Stimulated activated CD4-positive, alpha-beta T cell treated with anti-CD3 and anti-CD28 coated beads, Interleukin-2, amount 100 ng/mL, for 24 hours (primary cell): ENCODE measurements at regions not wholly inside any gene's neighbourhood (a gene's known extent, or its start where the extent isn't known, plus 50 kb on each side); places are given as distances from the start of the nearest gene placed in this dataset.

Source experiments
- DNase-seq, 2 donors: peaks; one replicate each; pipeline ENCODE4 v3.0.0-alpha.2; 2020

DNA sequence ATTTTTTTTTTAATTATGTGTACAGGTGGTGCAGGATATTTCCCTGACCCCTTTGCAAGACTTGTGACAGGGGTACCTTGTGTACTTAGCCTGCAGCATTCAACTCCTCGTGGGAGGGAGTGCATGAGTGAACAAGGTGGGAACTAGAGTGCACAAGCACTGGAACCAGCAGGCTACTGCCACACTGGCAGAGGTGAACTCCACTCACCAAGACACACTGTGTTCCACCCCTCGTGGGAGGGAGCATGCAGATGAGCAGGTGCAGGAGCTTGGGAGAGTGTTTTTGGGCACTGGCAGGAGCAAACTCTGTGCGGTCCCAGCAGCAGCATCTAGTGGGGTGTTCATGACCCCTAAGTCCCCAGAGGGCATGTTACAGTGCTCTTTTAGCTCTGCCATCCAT is 282.7 kb upstream of the PLET1 start:
- no peak for DNase-seq

DNA sequence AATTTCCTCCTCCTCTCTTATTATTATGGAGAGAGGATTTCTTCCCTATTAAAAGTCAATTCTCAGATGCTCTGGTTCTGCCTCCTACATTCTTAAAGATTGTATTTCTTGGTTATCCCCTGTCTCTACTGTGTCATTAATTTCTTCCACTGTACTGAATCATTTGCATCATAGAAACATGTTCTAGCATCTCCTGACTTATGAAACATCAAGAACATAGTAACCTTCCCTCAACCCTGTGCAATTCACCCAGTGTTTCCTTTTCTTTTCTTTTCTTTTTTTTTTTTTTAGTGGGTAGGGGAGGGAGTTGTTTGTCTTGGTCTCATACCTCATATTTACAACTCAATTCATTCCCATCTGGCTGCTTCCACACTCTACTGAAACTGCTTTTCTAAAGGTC is 288.0 kb upstream of the PLET1 start:
- no peak for DNase-seq

GRCh38 chr11:112553205-112553731 is 292.6 kb upstream of the PLET1 start:
- no peak for DNase-seq

DNA sequence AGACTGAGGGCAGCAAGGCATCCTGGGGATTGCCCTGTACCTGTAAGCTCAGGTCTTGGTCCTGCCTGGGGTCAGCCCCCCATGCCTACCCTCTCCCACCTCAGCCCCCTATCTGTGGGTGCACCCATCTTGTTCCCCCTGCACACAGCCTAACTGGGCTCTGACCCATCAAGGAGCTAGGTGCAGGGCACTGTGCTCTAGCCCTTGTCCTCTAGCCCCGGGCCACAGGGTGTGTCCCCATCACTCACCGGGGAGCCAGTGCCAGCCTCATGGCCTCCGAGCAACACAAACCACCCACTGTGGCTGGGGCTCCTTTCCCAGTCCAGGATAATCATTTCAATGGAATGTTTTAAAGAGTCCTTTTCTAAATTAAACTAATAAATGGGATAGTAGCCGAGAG is 293.9 kb upstream of the PLET1 start:
- DNase-seq: no peak

DNA sequence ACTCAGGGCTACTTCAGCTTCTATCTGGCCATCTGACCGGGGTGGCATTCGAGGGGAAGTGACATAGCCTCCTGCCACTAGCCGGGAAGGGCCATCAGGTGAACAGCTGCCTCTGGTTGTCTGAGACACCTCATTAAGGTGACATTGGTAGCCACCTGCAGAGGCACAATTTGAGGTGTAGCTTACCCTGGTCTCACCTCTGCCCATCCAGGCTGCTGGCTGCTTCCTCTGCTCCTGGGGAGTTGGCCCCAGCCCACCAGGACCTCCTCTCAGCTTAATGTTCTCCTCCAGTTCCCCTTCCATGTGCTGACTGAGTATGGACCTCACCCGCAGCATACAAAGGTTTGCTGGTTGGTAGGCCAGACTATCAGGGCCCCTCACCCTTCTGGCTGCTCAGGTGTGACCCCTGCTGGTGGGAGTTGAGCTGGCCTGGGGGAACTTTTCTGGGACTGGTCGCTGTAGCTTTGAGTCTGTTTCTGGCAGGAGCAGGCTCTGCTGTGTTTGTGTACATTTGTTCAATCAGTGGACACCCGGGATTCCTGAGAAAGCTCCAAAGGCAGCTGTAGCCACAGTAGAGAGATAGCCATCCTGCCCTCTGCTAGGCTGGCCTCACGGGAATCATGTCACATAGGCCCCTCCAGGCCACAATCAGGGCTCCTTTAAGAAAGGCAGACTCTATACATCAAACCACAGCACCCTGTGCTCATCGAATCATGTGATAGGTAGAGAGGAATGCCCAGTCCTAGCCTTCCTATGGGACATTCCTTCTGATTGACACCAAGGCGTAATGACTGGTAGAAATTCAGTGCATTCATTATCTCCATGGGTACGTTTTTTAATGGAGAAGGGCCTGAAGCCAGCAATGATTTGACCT is 295.1 kb upstream of the PLET1 start:
- peak; percentile 78 to 80 for DNase-seq

DNA sequence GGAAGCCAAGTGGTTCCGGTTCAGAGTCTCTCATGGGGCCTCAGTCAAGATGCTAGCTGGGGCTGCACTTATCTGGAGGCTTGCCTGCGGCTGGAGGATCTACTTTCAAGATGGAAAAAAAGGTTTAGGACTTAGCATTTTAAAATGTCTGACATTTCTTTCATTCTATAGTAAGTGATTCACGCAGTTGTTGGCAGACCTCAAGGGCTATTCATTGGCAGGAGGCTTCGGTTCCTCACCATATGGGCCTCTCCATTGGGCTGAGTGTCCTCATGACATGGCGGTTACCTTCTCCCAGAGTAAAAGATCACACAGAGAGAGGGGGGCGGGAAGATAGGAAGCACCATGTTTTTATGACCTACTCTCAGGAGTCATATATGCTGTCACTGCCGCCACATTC is 298.0 kb upstream of the PLET1 start:
- no peak for DNase-seq

- DNase-seq: no peak
Observed at GRCh38 chr11:112563808-112564207, 303.1 kb upstream of the PLET1 start.

DNA sequence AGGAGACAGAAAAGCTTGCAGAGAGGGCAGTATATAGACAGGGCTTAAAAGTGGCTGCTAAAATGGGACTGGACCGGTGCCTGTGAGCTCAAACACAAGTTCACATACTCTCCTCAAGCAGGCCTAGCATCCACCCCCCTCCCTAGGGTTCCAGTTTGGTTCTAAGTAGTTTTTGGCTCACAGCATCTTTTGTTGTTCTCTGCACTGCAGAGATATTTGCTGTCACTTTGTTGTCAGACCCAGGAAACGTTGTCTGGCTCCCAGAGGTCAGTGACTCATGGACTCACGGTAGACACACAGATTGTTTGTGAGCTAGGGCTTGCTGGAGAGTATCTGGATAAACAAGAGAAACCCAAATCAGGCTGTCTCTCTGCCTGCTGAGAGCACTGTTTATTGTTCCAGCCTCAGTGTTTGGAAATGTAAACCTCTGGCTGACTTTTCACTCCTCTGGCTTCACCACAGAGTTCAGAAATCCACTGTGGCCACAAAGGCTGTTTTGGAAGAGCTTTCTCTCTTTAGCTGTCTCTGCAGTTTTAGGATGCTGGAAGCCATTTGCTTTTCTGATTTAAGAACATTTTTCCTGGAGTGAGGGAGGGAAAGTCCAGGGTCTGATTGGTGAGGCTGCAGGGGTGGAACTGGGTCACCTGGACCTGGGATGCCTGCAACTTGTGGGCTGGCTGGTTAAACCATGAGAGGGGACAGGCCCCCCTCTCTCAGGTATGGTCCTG is 303.7 kb upstream of the PLET1 start:
- no peak for DNase-seq

- no peak for DNase-seq
Observed at GRCh38 chr11:112565551-112565950, 304.9 kb upstream of the PLET1 start.

- no peak for DNase-seq
Observed at GRCh38 chr11:112566124-112566523, 305.5 kb upstream of the PLET1 start.

- DNase-seq: no peak
Observed at GRCh38 chr11:112570333-112570732, 309.7 kb upstream of the PLET1 start.

GRCh38 chr11:112579282-112579681 is 318.6 kb upstream of the PLET1 start:
- no peak for DNase-seq

- DNase-seq: no peak
Observed at GRCh38 chr11:112580864-112581263, 320.2 kb upstream of the PLET1 start.

- DNase-seq: no peak
Observed at GRCh38 chr11:112581747-112582146, 321.1 kb upstream of the PLET1 start.

GRCh38 chr11:112582366-112582765 is 321.7 kb upstream of the PLET1 start:
- no peak for DNase-seq

- DNase-seq: no peak
Observed at GRCh38 chr11:112583261-112583893, 322.7 kb upstream of the PLET1 start.

DNA sequence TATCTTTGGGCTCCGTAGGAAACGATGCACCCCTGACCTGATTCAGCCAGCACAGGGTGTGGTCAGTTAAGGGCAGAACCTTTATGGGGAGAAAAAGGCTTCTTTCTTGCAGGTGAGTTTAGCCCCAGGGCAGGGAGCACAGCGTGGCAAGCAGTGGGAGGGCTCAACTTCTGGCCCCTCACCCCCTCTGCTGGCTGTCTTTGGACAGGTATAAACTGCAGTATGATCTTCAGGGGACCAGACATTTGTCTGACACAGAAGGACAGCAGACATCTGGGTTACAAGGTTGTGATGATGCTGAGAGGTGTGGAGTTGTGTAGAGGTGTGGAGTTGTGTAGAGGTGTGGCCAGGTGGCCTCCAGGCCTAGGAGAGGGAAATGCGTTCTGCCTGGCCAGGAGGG is 324.0 kb upstream of the PLET1 start:
- no peak for DNase-seq

DNA sequence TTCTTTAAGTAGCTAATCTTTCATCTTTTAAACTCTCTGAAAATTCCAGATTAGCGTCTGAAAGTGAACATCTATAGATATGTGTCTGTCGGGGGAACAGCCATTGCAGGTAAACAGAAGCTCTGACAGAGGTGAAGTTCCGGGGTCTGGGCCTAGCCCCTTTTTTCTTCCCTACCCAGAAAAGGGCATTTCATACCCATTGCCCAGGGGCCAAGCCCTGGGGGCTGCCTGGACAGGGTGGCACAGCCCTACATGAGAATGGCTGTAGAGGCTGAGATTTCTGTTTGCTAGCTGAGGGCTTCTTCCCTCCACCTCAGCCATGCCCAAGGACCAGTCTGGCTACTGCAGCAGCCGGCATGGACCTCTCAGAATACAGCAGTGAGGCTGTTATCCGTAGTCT is 327.0 kb upstream of the PLET1 start:
- DNase-seq: no peak

DNA sequence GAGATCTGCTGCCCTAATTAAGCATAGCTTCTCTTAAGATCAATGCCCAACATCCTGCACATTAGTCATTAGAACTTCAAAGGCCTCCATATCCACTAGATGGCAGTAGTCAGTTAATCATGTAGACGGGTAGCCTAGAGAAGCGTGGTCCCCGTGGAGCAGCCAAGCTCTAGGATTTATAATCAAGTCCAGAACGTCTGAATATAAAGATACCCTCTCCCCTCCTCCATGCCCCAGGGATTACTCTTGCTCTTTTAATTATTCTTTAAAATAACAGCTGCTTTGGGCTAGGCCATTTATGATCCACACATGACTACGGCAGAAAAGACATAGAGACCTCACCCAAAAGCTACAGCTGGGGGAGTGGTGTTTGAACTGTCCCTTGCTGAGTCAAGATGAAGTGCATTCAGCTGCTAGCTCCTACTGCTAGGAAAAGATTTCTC is 327.6 kb upstream of the PLET1 start:
- DNase-seq: peak; percentile 43 to 50

DNA sequence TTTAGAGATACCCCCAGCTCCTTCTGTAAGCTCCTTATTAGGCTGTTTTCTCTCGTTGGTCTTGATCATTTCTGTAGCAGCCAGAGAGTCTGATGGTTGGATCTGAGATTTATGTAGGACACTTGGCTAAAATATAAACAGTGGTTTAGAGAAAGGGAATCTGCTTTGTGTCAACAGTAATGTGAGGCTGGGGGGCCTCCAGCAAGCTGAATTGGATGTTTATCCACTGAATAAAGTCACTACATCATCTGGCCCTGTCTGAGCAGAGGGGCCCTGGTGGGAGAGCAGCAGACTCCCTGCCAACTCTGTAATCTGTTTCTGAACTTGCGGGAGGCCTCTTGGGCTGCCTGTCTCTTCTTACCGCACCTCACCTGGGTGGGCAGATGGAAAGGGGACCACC is 328.5 kb upstream of the PLET1 start:
- DNase-seq: no peak

- DNase-seq: no peak
Observed at GRCh38 chr11:112590764-112591163, 330.1 kb upstream of the PLET1 start.

- no peak for DNase-seq
Observed at GRCh38 chr11:112593440-112593839, 332.8 kb upstream of the PLET1 start.

DNA sequence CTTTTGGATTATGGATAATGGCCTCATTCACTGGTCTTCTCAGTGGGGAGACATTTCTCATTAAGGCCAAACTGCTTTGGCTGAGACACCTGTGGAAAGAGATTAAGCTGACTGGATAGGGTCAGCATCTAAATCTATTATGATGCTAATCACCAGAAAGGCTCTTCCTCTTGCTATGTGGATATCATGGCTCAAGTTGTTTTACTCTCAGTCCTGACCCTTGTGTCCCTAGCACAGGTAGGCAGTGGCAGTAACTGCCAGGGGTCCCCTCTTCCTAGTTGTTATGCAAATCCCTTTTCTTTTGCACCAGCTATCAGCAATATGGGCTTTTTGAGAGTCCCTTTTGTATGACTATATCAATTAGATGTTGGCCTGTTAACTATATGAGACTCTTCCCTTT is 335.7 kb upstream of the PLET1 start:
- DNase-seq: no peak
